HG03025 (cell line): ENCODE measurements at regions not wholly inside any gene's neighbourhood (a gene's known extent, or its start where the extent isn't known, plus 50 kb on each side); places are given as distances from the start of the nearest gene placed in this dataset.
A peak's percentile ranks its signal among the peaks of the same experiment; 100 is the strongest.
"Not testable (repeated sequence)": the region's sequence is repeated elsewhere in the genome, so short reads cannot be mapped to it uniquely, and the experiment has no call there.

ENCODE experiments used
- ATAC-seq: cut with Tn5 transposase; IDR thresholded peaks from one replicate; pipeline ENCODE4 v1.9.1; 2021; ENCODE audit warnings: mild to moderate bottlenecking, moderate library complexity; ENCODE audit not compliant: unreplicated experiment, low FRiP score

- ATAC-seq, result no peak
Measured at GRCh38 chr9:3660936-3661335, 135.1 kb upstream of the RFX3 start.

- no peak for ATAC-seq
Measured at GRCh38 chr9:3659647-3660046, 133.8 kb upstream of the RFX3 start.

- ATAC-seq, result no peak
Measured at GRCh38 chr9:3658964-3659363, 133.2 kb upstream of the RFX3 start.

- ATAC-seq, result no peak
Measured at GRCh38 chr9:3656224-3656623, 130.4 kb upstream of the RFX3 start.

GRCh38 chr9:3650994-3651622 is 125.3 kb upstream of the RFX3 start:
- peak; percentile 45 for ATAC-seq

GRCh38 chr9:3648722-3649246 is 123.0 kb upstream of the RFX3 start:
- ATAC-seq, result no peak

GRCh38 chr9:3648266-3648665 is 122.5 kb upstream of the RFX3 start:
- no peak for ATAC-seq

GRCh38 chr9:3647652-3648051 is 121.9 kb upstream of the RFX3 start:
- ATAC-seq, result no peak

GRCh38 chr9:3646226-3646625 is 120.4 kb upstream of the RFX3 start:
- no peak for ATAC-seq

GRCh38 chr9:3642075-3642474 is 116.3 kb upstream of the RFX3 start:
- ATAC-seq, result not testable (repeated sequence)

GRCh38 chr9:3629495-3629894 is 103.7 kb upstream of the RFX3 start:
- ATAC-seq, result no peak

GRCh38 chr9:3628239-3628638 is 102.4 kb upstream of the RFX3 start:
- ATAC-seq, result no peak

- ATAC-seq, result peak; percentile 64
Measured at GRCh38 chr9:3608011-3608410, 82.2 kb upstream of the RFX3 start.

GRCh38 chr9:3600672-3601071 is 74.9 kb upstream of the RFX3 start:
- no peak for ATAC-seq

GRCh38 chr9:3597792-3598191 is 72.0 kb upstream of the RFX3 start:
- ATAC-seq, result no peak

- no peak for ATAC-seq
Measured at GRCh38 chr9:3586066-3586465, 60.3 kb upstream of the RFX3 start.

- ATAC-seq, result no peak
Measured at GRCh38 chr9:3585606-3586005, 59.8 kb upstream of the RFX3 start.

GRCh38 chr9:3578786-3579185 is 53.0 kb upstream of the RFX3 start:
- no peak for ATAC-seq

- no peak for ATAC-seq
Measured at GRCh38 chr9:3576328-3576727, 50.5 kb upstream of the RFX3 start.

GRCh38 chr9:3575821-3576220 is 50.0 kb upstream of the RFX3 start:
- ATAC-seq, result no peak
